Ishikawa (cell line): ENCODE measurements at regions not wholly inside any gene's neighbourhood (a gene's known extent, or its start where the extent isn't known, plus 50 kb on each side); places are given as distances from the start of the nearest gene placed in this dataset.

ENCODE experiments used
- CEBPB ChIP-seq: IDR thresholded peaks from 2 replicates; pipeline ENCODE4 v1.6.1; 2012
- CREB1 ChIP-seq: IDR thresholded peaks from 2 replicates; pipeline ENCODE4 v1.6.1; 2012; ENCODE audit warnings: low read depth
- EGR1 ChIP-seq: IDR thresholded peaks from 2 replicates; pipeline ENCODE4 v1.6.1; 2012
- EP300 ChIP-seq: IDR thresholded peaks from 2 replicates; pipeline ENCODE4 v1.6.1; 2012; ENCODE audit warnings: borderline replicate concordance
- FOXM1 ChIP-seq: IDR thresholded peaks from 2 replicates; pipeline ENCODE4 v1.6.1; 2012; ENCODE audit warnings: low read depth, borderline replicate concordance
- NFIC ChIP-seq: IDR thresholded peaks from 2 replicates; pipeline ENCODE4 v1.6.1; 2012
- RAD21 ChIP-seq: IDR thresholded peaks from 2 replicates; pipeline ENCODE4 v1.6.1; 2012; ENCODE audit warnings: low read depth
- TAF1 ChIP-seq: IDR thresholded peaks from 2 replicates; pipeline ENCODE4 v1.6.1; 2012; ENCODE audit warnings: low read depth, mild to moderate bottlenecking
- TCF12 ChIP-seq: IDR thresholded peaks from 2 replicates; pipeline ENCODE4 v1.6.1; 2012; ENCODE audit warnings: low read depth
- TEAD4 ChIP-seq: IDR thresholded peaks from 2 replicates; pipeline ENCODE4 v1.6.1; 2012
- YY1 ChIP-seq: IDR thresholded peaks from 2 replicates; pipeline ENCODE4 v1.6.1; 2012; ENCODE audit warnings: low read depth
- ZBTB7A ChIP-seq: IDR thresholded peaks from 2 replicates; pipeline ENCODE4 v1.6.1; 2012; ENCODE audit warnings: low read depth
- TF ChIP-seq, protein P1 (sequence below): IDR thresholded peaks from 2 replicates; pipeline ENCODE4 v1.6.1; 2012; ENCODE audit warnings: low read depth, mild to moderate bottlenecking
- TF ChIP-seq, protein P2 (sequence below): IDR thresholded peaks from 2 replicates; pipeline ENCODE4 v1.6.1; 2012
- TF ChIP-seq, protein P3 (sequence below): IDR thresholded peaks from 2 replicates; pipeline ENCODE4 v1.6.1; 2012

DNA sequence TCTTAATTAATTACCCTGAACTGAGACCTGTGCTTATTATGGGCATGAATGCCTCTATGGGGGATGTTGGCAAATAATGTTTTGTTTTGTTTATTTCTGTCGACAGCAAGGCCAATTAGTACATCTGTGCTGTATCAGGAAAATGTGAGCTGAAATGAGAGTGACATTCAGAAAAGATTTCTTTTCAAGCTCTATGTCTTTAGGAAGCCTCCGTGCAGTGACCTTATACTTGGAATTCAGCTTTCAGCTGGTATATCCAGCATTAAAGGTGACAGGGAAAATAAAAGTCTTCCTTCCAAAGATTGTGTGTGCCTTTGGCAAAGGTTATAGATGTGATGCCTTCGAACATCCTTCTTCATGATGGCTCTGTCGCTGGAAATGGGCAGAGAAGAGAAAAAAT is 1061.1 kb downstream of the SORCS3 start:
- TF ChIP-seq CEBPB: no peak
- no peak for TF ChIP-seq TAF1
- TF ChIP-seq EGR1: no peak
- TF ChIP-seq, protein P1, sequence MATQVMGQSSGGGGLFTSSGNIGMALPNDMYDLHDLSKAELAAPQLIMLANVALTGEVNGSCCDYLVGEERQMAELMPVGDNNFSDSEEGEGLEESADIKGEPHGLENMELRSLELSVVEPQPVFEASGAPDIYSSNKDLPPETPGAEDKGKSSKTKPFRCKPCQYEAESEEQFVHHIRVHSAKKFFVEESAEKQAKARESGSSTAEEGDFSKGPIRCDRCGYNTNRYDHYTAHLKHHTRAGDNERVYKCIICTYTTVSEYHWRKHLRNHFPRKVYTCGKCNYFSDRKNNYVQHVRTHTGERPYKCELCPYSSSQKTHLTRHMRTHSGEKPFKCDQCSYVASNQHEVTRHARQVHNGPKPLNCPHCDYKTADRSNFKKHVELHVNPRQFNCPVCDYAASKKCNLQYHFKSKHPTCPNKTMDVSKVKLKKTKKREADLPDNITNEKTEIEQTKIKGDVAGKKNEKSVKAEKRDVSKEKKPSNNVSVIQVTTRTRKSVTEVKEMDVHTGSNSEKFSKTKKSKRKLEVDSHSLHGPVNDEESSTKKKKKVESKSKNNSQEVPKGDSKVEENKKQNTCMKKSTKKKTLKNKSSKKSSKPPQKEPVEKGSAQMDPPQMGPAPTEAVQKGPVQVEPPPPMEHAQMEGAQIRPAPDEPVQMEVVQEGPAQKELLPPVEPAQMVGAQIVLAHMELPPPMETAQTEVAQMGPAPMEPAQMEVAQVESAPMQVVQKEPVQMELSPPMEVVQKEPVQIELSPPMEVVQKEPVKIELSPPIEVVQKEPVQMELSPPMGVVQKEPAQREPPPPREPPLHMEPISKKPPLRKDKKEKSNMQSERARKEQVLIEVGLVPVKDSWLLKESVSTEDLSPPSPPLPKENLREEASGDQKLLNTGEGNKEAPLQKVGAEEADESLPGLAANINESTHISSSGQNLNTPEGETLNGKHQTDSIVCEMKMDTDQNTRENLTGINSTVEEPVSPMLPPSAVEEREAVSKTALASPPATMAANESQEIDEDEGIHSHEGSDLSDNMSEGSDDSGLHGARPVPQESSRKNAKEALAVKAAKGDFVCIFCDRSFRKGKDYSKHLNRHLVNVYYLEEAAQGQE: no peak
- no peak for TF ChIP-seq EP300
- TF ChIP-seq YY1: no peak
- no peak for TF ChIP-seq RAD21
- no peak for TF ChIP-seq CREB1
- TF ChIP-seq, protein P2, sequence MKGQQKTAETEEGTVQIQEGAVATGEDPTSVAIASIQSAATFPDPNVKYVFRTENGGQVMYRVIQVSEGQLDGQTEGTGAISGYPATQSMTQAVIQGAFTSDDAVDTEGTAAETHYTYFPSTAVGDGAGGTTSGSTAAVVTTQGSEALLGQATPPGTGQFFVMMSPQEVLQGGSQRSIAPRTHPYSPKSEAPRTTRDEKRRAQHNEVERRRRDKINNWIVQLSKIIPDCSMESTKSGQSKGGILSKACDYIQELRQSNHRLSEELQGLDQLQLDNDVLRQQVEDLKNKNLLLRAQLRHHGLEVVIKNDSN: no peak
- TF ChIP-seq, protein P3, sequence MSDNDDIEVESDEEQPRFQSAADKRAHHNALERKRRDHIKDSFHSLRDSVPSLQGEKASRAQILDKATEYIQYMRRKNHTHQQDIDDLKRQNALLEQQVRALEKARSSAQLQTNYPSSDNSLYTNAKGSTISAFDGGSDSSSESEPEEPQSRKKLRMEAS: no peak
- TF ChIP-seq ZBTB7A: no peak
- no peak for TF ChIP-seq TEAD4
- TF ChIP-seq TCF12: no peak
- no peak for TF ChIP-seq FOXM1
- TF ChIP-seq NFIC: no peak

DNA sequence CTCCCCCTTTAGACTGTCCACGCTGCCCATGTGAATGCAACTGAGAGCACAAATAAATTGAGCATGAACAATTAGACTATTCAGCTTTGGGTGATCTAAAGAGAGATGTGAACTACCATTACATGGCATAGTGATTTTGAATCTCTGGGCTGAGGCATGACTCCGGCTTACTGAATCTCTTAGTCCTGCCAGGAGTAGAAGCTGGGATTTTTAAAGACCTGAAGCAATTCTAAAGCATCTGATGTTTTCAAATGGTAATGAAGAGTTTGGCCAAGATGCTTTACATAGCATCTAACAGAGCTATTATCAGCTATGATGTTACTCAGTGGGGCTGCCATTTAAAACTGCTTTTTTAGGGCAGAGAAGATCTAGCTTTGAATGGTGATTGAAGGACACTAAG is 1059.1 kb downstream of the SORCS3 start:
- TF ChIP-seq RAD21 (no peak), YY1 (no peak), TEAD4 (no peak), CREB1 (no peak), EGR1 (no peak), FOXM1 (no peak), CEBPB (no peak), NFIC (no peak), EP300 (no peak), TCF12 (no peak), TAF1 (no peak)
- TF ChIP-seq, protein P2: no peak
- TF ChIP-seq, protein P3: no peak
- TF ChIP-seq, protein P1: no peak

DNA sequence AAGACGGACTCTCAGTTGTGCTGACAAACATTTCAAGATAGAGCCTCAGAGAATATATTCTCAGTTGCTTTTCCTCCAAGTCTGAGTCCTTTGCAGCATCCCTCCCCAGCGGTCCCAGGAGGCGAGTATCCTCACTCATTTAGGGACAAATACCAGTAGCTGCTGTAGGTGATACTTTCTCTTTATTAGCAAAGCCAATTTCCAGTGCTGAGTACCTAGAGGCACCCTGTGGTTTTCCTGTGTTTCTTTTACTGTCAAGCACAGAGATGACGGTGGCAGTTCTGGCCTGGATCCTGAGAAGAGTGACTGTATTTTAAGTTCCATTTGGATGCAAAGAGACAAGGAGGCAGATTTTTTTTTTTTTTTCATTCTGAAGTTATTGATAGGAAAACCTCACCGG is 1058.4 kb downstream of the SORCS3 start:
- no peak for TF ChIP-seq EP300
- no peak for TF ChIP-seq ZBTB7A
- no peak for TF ChIP-seq CREB1
- TF ChIP-seq NFIC: no peak
- TF ChIP-seq, protein P3: no peak
- no peak for TF ChIP-seq YY1
- TF ChIP-seq FOXM1: no peak
- no peak for TF ChIP-seq TEAD4
- no peak for TF ChIP-seq TAF1
- TF ChIP-seq, protein P1: no peak
- no peak for TF ChIP-seq EGR1

DNA sequence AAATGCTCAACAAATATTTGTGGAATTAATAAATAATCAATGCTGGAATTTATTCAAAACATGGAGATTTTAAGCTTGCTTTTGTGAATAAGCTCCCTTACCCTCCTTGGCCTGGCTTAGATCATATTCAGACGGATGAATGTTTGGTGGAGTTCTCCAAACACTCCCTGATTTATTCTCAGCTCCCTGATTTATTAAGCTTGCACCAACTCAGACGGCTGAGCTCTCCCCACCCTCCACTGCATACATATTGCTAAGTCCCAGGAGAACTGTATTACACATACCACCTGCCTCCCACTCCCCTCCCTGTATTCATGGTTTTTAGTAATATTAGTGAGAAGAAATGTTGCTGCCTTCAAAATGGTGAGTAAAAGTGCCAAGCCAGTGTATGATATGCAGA is 1057.5 kb downstream of the SORCS3 start:
- TF ChIP-seq NFIC (no peak), TCF12 (no peak)
